Transverse colon (tissue), 4 donors: ENCODE measurements at regions not wholly inside any gene's neighbourhood (a gene's known extent, or its start where the extent isn't known, plus 50 kb on each side); places are given as distances from the start of the nearest gene placed in this dataset.
"Not testable (repeated sequence)": the region's sequence is repeated elsewhere in the genome, so short reads cannot be mapped to it uniquely, and the experiment has no call there.

Experiments used
- DNase-seq: peaks from one replicate; pipeline ENCODE4 v3.0.0-alpha.2; 2019
- H3K27ac ChIP-seq, 4 donors: fragments of 200-600 bp; sonication (generic); 2 replicates each; pipeline ENCODE4 v1.5.1; 2016 to 2018; ENCODE audit warnings: inconsistent platforms in 4 of 4
- H3K27me3 ChIP-seq: fragments of 200-600 bp; sonication (generic); 2 replicates; pipeline ENCODE4 v1.5.1; 2017; ENCODE audit warnings: inconsistent platforms
- H3K36me3 ChIP-seq, 4 donors: fragments of 200-600 bp; sonication (generic); 2 replicates each; pipeline ENCODE4 v1.5.1; 2017 to 2019; ENCODE audit warnings: inconsistent platforms in 4 of 4
- H3K4me1 ChIP-seq, 4 donors: fragments of 200-600 bp; sonication (generic); 2 replicates each; pipeline ENCODE4 v1.5.1; 2017 to 2020; ENCODE audit warnings: inconsistent platforms in 4 of 4
- H3K4me3 ChIP-seq, 4 donors: fragments of 200-600 bp; sonication (generic); 1 replicate in 1 of 4; 2 replicates in 3 of 4; pipeline versions ENCODE4 v1.5.1 to v1.6.1; 2017 to 2019; ENCODE audit warnings: inconsistent platforms in 4 of 4
- H3K9me3 ChIP-seq, 2 donors: fragments of 200-600 bp; sonication (generic); 2 replicates each; pipeline ENCODE4 v1.5.1; 2017 to 2019; ENCODE audit warnings: inconsistent platforms in 2 of 2
- EP300 ChIP-seq: sonication (generic); formaldehyde crosslinking; IDR thresholded peaks from one replicate; pipeline ENCODE4 v1.6.1; 2017; ENCODE audit warnings: antibody characterized with exemption, low read depth
- POLR2A ChIP-seq: fragments of 450-650 bp; IDR thresholded peaks from one replicate; pipeline ENCODE4 v1.6.1; 2016; ENCODE audit warnings: antibody characterized with exemption, mild to moderate bottlenecking, moderate library complexity
- POLR2AphosphoS5 ChIP-seq, 3 donors: sonication (generic); formaldehyde crosslinking; IDR thresholded peaks; one replicate each; pipeline ENCODE4 v1.6.1; 2016; ENCODE audit warnings: antibody characterized with exemption in 3 of 3
- WGBS, 2 donors: methylation state at CpG; one replicate each; pipeline ENCODE4 v1.1.5; 2018; ENCODE audit warnings: low coverage in 1 of 2; 5-methylcytosine and 5-hydroxymethylcytosine counted together
- in situ Hi-C, 4 donors: fragments of 200-750 bp; cut with MboI; loops; one replicate each; pipeline versions ENCODE4 v1.15.0 to v1.15.1; 2017; ENCODE audit warnings: low sequenced_read_pairs in 3 of 4, low pct_ligation_motif_present in 1 of 4, low pct_unique_long_range_greater_than_20kb in 1 of 4
- intact Hi-C: fragments of 100-400 bp; cut with DNase I; formaldehyde crosslinking; loops from one replicate; pipeline ENCODE4 v1.15.1; 2023; ENCODE audit warnings: low total_unique reads
- TF ChIP-seq, protein P1 (sequence below), 5 experiments: fragments of 200-600 bp in 3 of 5; fragments of 450-650 bp in 2 of 5; sonication (generic) in 3 of 5; IDR thresholded peaks; 1 replicate in 2 of 5; 2 replicates in 3 of 5; pipeline ENCODE4 v1.5.1; 2016 to 2017; ENCODE audit warnings: antibody characterized with exemption in 5 of 5, inconsistent platforms in 3 of 5, mild to moderate bottlenecking in 2 of 5, moderate library complexity in 1 of 5

DNA sequence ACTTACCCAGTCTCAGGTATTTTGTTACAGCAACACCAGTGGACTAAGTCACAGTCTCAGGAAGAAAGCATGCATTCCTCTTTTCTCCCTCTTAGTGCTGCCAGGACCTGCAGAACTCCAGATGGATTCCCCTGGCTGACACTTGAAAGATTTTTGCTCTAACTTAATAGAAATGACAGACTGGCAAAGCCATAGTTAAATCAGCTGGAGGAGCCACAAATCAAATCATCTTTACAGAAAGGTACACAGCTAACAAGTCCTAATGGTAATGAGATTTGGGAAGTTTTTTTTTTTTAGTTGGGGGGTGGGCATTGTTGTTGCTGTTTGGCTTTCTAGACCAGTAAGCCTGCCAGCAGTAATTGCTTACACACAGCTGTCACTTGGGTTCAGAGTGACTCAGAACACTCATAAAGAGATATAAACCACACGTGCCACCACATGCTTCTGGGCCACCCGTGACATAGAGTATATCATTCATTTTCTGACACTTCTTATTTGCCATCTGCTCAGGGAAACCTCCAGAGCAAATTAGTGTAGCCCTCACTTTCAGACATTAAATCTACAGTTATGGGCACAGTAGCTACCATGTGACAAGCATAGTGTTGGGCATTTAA, 72.4 kb downstream of the FH start:
- intact Hi-C loops = no loop called here
- no peak for DNase-seq

DNA sequence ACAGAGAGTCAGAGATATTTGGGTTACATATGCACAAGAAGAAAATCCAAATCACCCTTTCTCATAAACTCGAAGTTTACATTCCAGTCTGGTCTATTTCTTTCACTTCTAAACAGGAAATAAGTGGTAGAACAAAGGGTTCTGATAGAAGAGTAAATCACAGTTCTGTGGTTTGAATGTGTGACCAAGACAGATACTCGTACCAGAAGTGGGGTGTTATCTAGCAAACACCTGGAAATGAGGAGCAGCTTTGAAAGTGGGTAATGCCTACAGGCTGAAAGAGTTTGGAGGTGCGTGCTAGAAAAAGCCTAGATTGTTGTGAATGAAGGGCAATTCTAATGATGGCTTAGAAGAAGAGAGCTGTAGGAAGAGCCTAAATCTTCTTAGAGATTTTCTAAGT, 74.7 kb downstream of the FH start:
- 36 to 47% methylated on average over 3 of the region's 3 CpGs for WGBS, 2 donors
- no peak for DNase-seq
- H3K9me3 ChIP-seq = no peaks in the 10 kb centered on the region
- no peaks in the 10 kb centered on the region for H3K4me1 ChIP-seq
- intact Hi-C loops (no loop called here), in situ Hi-C loops (no loop called here)
- H3K4me3 ChIP-seq = no peak overlapping the region
- TF ChIP-seq, protein P1, sequence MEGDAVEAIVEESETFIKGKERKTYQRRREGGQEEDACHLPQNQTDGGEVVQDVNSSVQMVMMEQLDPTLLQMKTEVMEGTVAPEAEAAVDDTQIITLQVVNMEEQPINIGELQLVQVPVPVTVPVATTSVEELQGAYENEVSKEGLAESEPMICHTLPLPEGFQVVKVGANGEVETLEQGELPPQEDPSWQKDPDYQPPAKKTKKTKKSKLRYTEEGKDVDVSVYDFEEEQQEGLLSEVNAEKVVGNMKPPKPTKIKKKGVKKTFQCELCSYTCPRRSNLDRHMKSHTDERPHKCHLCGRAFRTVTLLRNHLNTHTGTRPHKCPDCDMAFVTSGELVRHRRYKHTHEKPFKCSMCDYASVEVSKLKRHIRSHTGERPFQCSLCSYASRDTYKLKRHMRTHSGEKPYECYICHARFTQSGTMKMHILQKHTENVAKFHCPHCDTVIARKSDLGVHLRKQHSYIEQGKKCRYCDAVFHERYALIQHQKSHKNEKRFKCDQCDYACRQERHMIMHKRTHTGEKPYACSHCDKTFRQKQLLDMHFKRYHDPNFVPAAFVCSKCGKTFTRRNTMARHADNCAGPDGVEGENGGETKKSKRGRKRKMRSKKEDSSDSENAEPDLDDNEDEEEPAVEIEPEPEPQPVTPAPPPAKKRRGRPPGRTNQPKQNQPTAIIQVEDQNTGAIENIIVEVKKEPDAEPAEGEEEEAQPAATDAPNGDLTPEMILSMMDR (IDR thresholded peaks at IDR 0.05) = no peak
- TF ChIP-seq POLR2AphosphoS5 (IDR thresholded peaks at IDR 0.05) (no peak), EP300 (no peak), POLR2A (no peak)
- H3K27ac ChIP-seq = no peak overlapping the region
- H3K27me3 ChIP-seq = no peaks in the 10 kb centered on the region
- H3K36me3 ChIP-seq = no peaks in the 10 kb centered on the region

More for the DNA sequence above, 72.4 kb downstream of the FH start:
- Histone ChIP-seq H3K27me3 (no peaks in the 10 kb centered on the region), H3K9me3 (no peaks in the 10 kb centered on the region), H3K4me3 (no peak overlapping the region), H3K27ac (no peak overlapping the region), H3K36me3 (no peaks in the 10 kb centered on the region), H3K4me1 (no peaks in the 10 kb centered on the region)
- TF ChIP-seq, protein P1 (IDR thresholded peaks at IDR 0.05) = no peak
- TF ChIP-seq EP300 (no peak), POLR2A (no peak), POLR2AphosphoS5 (IDR thresholded peaks at IDR 0.05) (no peak)
- WGBS, 2 donors = 24% methylated on average over 2 of the region's 2 CpGs; no CpG with 5 or more reads in 1 of the 2 donors
- in situ Hi-C loops = no loop called here

DNA sequence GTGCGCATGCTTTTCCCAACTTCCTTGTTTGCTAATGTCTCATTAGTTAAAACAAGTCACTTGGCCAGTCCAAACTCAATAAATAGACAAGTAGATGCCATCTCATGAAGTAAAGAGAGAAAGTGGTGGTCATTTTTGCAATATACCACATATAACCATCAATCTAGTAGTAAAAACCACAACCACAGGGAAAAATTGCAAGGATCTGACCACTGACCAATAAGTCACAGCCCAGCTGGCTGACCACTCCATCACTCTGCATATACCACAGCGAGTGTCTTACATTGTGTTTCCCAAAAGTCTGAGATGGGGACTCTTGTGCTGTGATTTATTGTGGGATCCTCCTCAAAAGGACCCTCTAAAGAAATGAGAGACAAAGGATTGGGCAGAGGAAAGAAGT, 76.0 kb downstream of the FH start:
- in situ Hi-C loops (no loop called here), intact Hi-C loops (no loop called here)
- no peaks in the 10 kb centered on the region for H3K9me3 ChIP-seq
- TF ChIP-seq POLR2A (no peak), POLR2AphosphoS5 (IDR thresholded peaks at IDR 0.05) (no peak), EP300 (no peak)
- TF ChIP-seq, protein P1 (IDR thresholded peaks at IDR 0.05) = no peak
- 71% methylated on average over 2 of the region's 2 CpGs; no CpG with 5 or more reads in 1 of the 2 donors for WGBS, 2 donors
- H3K27ac ChIP-seq = no peak overlapping the region
- no peaks in the 10 kb centered on the region for H3K27me3 ChIP-seq
- no peak overlapping the region for H3K4me3 ChIP-seq
- no peaks in the 10 kb centered on the region for H3K4me1 ChIP-seq
- H3K36me3 ChIP-seq = no peaks in the 10 kb centered on the region
- no peak for DNase-seq

DNA sequence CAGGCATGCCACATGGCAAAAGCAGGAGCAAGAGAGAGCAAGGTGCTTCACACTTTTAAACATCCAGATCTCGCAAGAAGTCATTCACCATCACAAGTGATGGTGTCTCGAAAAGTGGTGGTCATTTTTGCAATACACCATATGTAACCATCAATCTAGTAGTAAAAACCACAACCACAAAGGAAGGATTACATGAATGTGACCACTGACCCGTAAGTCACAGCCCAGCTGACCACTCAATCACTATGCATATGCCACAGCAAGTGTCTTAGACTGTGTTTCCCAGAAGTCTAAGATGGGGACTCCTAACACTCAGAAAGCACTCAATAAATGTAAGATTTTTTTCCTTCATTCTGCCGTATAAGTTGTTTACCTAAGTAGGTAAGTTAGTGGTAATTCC, 76.9 kb downstream of the FH start:
- WGBS, 2 donors = 80 to 89% methylated on average over 3 to 4 of the region's 4 CpGs
- Histone ChIP-seq H3K4me1 (no peaks in the 10 kb centered on the region), H3K36me3 (no peaks in the 10 kb centered on the region), H3K9me3 (no peaks in the 10 kb centered on the region), H3K27ac (no peak overlapping the region), H3K27me3 (no peaks in the 10 kb centered on the region), H3K4me3 (no peak overlapping the region)
- TF ChIP-seq POLR2AphosphoS5 (IDR thresholded peaks at IDR 0.05) (no peak), POLR2A (no peak), EP300 (no peak)
- in situ Hi-C loops = no loop called here
- no peak for DNase-seq
- intact Hi-C loops = no loop called here

DNA sequence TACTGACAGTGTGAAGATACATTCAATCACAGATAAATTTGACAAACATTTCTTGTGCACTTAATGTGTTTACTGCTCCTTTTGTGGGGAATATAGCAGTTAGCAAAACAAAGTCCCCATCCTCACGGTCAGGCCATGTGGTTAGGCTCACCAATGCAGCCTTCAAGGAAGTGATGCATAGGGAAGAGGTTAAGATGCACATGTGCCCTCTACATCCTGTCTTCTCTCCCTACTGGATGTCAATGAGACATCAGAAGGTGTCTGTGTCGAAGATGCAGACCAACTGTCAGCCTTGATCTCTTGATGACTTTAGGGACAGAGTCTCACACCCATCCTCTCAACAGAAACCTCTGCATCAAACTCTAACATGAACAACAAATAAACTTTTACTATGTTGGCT, 78.7 kb downstream of the FH start:
- WGBS, 2 donors = 29 to 40% methylated on average over 1 to 2 of the region's 2 CpGs

DNA sequence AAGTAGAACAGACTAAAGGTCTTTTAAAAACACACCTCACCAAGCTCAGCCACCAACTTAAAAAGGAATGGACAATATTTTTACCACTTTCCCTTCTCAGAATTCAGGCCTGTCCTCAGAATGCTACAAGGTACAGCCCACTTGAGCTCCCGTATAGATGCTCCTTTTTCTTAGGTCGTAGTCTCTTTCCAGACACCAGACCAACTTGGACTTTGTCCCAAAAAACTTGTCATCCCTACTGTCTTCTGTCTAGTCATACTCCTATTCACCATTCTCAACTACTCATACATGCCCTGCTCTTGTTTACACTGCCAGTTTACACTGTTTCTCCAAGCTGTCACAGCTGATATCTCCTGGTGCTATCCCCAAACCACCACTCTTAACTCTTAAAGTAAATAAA, 80.9 kb downstream of the FH start:
- 61 to 71% methylated on average over 2 of the region's 2 CpGs for WGBS, 2 donors
- H3K9me3 ChIP-seq, intact Hi-C loops, H3K4me3 ChIP-seq, DNase-seq, H3K27me3 ChIP-seq, H3K36me3 ChIP-seq, H3K4me1 ChIP-seq, in situ Hi-C loops, H3K27ac ChIP-seq: not testable (repeated sequence)

More for the DNA sequence above, 78.7 kb downstream of the FH start:
- intact Hi-C loops = no loop called here
- Histone ChIP-seq H3K27ac (no peak overlapping the region), H3K36me3 (no peaks in the 10 kb centered on the region), H3K9me3 (no peaks in the 10 kb centered on the region), H3K4me3 (no peak overlapping the region), H3K27me3 (no peaks in the 10 kb centered on the region), H3K4me1 (no peaks in the 10 kb centered on the region)
- in situ Hi-C loops = no loop called here
- no peak for DNase-seq
- no peak for TF ChIP-seq POLR2AphosphoS5 (IDR thresholded peaks at IDR 0.05)
- TF ChIP-seq, protein P1 (IDR thresholded peaks at IDR 0.05) = no peak
- TF ChIP-seq POLR2A = no peak
- TF ChIP-seq EP300 = no peak
